GM19324 (cell line): ENCODE measurements at regions not wholly inside any gene's neighbourhood (a gene's known extent, or its start where the extent isn't known, plus 50 kb on each side); places are given as distances from the start of the nearest gene placed in this dataset.
"Not testable (repeated sequence)": the region's sequence is repeated elsewhere in the genome, so short reads cannot be mapped to it uniquely, and the experiment has no call there.

Experiments
- ATAC-seq: cut with Tn5 transposase; IDR thresholded peaks from one replicate; pipeline ENCODE4 v1.9.1; 2021; ENCODE audit warnings: mild to moderate bottlenecking, moderate library complexity; ENCODE audit not compliant: unreplicated experiment, low FRiP score

GRCh38 chr3:8110966-8111798 is 390.4 kb upstream of the LMCD1 start:
- ATAC-seq: peak; percentile 89

GRCh38 chr3:8112587-8112986 is 389.0 kb upstream of the LMCD1 start:
- no peak for ATAC-seq

DNA sequence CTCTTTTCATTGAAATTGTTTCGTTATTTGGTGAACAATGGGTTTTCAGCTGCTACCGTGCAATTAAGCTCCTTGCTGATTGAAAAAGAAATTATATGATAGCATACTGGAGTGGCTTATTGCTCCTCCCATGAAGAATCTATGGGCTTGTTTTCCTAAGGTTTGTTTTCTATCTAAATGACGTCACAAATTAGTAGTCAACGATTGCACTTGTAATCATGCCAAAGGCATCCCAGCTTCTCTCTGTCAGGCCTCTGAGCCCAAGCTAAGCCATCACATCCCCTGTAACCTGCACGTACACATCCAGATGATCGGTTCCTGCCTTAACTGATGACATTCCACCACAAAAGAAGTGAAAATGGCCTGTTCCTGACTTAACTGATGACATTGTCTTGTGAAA is 388.0 kb upstream of the LMCD1 start:
- ATAC-seq: no peak

DNA sequence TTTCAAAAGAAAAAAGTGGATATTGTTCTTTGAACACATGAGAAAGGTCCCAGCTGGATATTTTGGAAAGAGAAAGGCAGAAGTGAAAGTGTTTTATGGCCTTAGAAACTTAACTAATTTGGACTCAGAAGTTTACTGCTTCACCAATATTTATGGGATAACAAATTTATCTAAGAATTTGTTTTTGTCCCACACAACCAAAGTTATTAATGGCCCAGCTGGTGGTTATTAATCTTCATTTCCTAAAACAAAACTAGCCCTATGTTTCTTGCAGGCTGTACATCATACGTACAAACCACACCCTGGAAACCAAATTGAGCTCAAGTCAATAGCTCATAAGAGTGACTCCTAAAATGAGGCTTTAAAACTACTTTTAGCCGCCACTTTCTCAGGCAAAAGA is 372.9 kb upstream of the LMCD1 start:
- no peak for ATAC-seq

DNA sequence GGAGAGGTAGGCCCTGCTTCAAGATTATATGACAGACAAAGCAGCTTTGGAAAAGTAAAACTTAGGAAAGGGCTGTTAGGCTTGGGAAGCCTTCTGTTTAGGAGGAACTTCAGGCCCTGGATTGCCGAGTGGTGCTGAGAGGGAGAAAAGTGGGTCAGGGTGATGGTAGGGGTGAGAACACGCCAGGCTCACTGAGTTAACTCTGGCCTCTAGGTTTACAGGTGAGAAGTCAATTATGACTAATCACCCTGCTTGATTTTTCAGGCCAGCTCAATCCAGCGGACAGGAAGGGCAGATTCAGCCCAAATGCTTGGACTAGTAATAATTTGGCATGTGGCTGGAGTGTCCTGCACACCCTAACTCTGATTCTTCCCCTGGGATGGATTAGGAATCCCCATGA is 365.1 kb upstream of the LMCD1 start:
- ATAC-seq: no peak

DNA sequence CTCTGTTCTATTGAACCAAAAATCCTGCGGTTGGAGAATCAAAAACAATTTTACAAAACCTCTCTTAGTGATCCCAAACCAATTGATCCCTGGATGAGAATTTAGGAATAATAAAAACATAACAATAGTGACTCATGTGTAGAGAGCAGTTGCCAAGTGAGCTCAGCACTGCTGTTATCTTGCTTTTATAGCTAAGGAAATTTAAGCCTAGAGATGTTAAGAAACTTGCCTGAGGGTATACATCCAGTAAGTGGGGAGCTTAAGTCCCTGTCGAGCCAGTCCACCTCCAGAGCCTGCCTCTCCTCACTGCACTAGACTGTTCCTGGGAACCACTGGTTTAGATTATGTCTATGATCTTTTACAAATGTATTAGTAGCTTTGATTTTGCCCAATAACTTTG is 358.4 kb upstream of the LMCD1 start:
- no peak for ATAC-seq

GRCh38 chr3:8145661-8146060 is 356.0 kb upstream of the LMCD1 start:
- ATAC-seq: no peak

DNA sequence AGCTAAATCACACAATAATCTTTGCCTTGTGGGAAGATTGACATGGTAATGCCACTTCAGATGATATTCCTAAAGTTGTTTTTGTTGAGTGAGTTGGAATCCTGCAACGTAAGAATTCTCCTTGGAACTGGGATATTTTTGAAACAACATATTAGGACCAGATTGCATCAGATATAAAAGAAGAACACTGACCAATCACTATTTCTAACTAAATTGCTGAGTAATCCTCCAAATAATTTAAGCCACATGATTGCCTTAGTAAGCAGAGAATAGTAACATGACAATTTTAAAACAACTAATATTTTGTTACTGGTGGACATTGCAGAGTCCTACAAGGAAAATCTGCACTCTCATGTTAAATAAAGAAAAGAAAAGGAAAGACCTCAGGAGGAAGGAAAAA is 353.9 kb upstream of the LMCD1 start:
- ATAC-seq: no peak

DNA sequence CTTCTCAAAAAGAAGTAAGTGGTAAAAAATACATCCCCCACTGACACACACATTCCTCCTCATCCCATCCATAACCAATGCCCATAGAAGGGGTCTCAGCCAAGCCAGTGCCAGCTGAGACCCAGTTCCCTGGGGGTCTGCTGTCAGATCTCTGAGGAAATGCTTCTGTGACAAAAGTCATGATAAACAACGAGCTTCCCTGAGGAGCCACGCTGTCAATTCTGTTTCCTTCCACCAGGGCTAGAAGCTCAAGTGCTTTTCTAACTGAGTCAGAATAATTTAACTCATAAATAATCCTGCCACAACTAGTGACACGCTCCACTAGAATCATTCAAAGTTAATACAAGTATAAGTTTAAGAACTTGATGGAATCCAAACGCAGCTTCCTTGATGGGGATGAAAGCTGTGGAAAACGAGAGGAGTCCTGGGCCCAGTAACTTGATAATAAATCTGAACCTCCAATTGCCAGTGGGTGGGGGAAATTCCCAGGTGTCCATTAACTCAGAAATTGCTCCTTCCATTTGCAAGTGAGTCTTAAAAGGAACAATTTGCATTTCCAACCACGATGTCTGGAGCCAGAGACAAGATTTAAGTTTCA is 348.7 kb upstream of the LMCD1 start:
- ATAC-seq: no peak

DNA sequence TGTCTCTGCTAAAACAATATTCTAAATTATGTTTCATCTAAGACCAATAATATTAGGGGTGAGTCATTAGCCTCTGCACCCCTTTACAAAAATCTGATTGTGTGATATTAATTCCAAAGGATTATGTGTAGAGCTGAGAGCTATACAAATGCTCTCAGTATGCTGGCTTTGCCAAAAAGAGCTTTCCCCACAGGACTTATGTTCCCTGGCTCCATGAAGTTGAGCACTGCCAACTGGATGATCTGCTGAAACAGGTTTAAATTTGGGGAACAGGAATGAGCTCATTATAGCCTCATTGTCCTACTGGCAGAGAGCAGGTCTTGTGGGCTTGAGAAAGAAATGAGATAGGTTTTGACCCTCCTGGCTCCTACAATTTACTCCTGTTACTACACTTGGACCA is 347.8 kb upstream of the LMCD1 start:
- no peak for ATAC-seq

DNA sequence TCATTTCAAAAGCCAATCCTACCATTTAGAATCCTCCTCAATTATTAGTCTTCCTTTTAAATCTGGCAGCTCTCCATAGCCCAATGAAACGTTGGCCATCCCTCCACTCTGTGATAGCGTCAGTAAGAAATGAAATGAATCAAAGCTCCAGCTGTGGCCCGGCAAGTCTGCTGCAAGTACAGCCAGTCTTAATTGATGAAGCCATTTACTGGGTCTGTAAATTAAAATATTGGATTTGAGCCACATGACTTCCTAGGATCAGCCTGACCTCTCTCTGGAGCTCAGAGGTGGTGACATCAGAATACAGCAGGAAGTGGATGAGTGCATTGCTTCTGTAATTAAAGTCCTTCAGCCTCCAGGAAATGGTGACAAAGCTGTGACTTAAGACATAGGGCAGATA is 347.0 kb upstream of the LMCD1 start:
- no peak for ATAC-seq

DNA sequence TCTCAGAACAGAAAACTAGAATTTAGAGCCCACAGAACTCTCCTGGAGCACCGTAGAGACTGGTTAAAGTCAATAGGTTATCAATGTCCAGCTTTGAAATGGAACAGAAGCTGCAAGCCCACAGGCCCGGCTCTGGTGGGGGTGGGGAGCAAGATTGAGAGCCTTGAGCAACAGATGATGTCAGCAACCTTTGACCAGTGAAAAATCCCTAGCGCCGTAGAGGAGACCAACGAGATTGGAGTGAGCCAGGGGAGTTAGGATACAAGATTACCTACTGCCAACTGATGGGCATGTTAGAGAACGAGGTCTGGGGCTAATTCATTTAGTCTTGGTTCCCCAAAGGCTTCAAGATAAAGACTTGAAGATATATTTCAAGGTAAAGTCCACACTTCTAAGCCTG is 345.5 kb upstream of the LMCD1 start:
- no peak for ATAC-seq

DNA sequence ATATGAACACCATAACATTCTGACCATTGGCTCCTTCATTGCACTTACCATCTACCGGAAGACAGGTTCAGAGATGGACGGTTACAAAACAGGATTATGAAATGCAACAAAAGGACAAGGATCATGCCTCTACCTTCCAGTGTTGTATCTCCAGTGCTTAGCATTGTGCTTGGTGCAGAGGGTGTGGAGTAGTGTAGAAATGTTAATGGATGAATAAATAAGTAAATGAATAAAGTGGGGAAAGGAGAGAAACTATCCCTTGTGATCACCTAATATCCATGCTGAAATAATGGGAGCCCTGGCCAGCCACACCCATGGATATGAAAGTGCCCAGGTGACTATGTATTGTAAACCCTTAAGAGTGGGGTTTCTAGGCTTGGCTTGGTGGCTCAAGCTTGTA is 344.8 kb upstream of the LMCD1 start:
- no peak for ATAC-seq

GRCh38 chr3:8157640-8158039 is 344.0 kb upstream of the LMCD1 start:
- ATAC-seq: no peak

DNA sequence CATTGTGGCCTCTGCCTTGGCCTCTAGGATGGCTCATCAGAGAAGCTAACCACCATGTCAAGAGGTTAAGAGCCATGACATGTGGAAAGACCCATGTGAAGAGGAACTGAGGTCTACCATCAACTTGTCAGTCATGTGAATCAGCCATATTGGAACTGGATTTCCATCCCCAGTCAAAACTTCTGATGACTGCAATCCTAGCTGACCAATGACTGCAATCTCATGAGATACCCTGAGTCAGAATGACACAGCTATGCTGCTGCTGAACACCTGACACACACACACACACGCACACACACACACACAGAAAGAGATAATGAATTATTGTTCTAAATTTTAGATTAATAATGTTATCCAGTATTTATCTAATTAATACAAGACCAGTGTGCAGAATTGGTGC is 337.5 kb upstream of the LMCD1 start:
- no peak for ATAC-seq

DNA sequence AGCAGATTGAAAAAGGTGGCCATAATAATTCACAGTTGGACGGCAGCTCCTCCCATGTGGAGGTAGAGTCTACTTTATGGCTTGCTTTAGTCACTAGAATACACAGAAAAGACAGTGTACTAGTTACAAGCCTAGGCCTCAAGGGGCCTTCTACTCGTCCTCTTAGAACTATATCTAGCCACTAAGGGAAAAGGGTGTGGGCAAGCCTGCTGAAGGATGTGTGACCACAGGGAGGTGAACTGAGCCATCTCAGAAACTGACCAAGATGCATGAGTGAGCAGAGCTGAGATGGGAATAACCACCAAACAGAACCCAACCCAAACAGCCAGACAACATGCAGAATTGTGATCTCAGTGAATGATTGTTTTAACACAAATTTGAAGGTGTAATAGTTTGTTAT is 335.6 kb upstream of the LMCD1 start:
- ATAC-seq: no peak

- ATAC-seq: no peak
Observed at GRCh38 chr3:8170971-8171508, 330.6 kb upstream of the LMCD1 start.

DNA sequence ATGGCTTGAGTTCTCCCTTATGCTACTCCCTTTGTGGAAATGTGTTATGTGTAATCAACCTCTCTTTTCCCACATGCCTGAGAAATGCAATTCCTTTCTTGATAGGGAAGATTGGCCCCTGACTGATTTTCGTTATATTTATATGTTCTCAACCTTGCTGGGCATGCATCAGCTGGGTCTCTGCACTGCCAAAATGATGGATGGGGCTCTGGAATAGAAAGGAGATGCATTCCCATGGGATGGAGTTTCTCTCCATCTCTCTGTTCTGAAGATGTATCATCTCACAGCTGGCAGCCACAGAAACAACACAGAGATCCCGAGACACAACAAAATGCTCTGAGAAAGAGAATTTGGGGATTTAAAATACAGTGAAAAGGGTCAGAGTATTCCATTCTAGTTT is 327.7 kb upstream of the LMCD1 start:
- no peak for ATAC-seq

DNA sequence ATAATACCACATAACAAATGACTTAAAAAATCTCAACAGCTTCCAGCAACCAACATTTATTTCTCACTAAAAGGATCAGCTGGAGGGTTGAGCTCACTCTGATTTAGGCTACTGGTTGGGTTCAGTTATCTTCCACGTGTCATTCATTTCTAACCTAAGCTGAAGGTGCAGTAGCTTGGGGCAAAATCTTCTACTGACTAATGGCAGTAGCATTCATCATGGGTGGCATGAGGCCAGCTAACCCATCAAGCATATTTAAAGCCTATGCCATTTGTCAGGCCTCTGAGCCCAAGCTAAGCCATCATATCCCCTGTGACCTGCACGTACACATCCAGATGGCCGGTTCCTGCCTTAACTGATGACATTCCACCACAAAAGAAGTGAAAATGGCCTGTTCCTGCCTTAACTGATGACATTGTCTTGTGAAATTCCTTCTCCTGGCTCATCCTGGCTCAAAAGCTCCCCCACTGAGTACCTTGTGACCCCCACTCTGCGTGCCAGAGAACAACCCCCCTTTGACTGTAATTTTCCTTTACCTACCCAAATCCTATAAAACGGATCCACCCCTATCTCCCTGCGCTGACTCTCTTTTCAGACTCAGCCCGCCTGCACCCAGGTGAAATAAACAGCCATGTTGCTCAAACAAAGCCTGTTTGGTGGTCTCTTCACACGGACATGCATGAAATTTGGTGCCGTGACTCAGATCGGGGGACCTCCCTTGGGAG is 324.7 kb upstream of the LMCD1 start:
- ATAC-seq: not testable (repeated sequence)

DNA sequence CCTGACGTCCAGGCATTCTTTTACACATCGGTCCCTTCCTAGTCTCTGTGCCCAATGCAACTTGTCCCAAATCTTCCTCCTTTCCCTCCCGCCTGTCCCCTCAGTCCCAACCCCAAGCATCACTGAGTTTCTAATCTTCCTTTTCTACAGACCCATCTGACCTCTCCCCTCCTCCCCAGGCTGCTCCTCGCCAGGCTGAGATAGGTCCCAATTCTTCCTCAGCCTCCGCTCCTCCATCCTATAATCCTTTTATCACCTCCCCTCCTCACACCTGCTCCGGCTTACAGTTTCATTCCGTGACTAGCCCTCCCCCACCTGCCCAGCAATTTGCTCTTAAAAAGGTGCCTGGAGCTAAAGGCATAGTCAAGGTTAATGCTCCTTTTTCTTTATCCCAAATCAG is 323.1 kb upstream of the LMCD1 start:
- ATAC-seq: not testable (repeated sequence)

DNA sequence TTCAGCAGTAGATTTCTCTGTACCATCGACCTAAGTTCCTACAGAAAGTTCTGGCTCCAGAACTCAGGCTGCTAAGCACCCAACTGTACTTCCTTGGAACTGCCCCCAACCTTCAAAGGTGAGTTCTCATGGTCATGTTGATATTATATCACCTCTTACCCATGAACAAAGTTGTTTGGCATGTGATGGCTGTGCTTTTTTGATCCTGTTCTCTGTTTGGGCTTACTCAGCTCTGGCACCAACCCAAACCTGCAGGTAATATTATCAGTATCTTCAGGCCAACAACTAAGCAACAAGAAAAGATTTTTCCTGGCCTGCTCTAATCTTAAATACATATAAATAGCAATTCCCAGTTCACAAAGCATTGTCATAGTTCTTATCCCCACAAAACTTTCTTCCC is 318.7 kb upstream of the LMCD1 start:
- no peak for ATAC-seq
